ENCODE measurements at regions not wholly inside any gene's neighbourhood (a gene's known extent, or its start where the extent isn't known, plus 50 kb on each side); places are given as distances from the start of the nearest gene placed in this dataset.

DNA sequence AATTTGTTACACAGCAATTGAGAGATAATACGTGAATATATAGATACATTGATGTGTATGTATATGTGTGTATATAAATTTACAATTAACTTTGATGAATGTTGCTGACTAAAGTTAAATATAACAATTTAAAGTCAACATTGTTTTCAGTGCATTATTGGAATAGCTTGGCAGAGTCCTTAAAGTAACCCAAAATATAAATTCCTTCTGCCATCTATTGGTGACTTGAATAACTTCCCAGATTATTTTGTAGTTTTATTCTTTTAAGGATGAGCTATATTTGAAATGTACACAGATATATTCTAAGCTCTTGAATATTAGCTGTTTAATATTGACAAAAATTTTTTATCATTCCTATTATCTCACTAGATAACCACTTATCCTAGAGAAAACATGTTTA lies 298.2 kb upstream of the FSTL5 start:
- Histone ChIP-seq H3K4me3 (ENCODE audit: low read depth in 1 of 3, low read length in 3 of 3) (no peak overlapping the region), H3K27me3 (ENCODE audit: control insufficient read depth in 4 of 4, insufficient read depth in 4 of 4, low read length in 3 of 4) (peaks cover 0 to 3% (median 0%) of the 10 kb centered on the region in 4 donors), H3K4me1 (ENCODE audit: control insufficient read depth in 4 of 4, insufficient read depth in 4 of 4, low read length in 3 of 4) (no peaks in the 10 kb centered on the region), H3K9me3 (ENCODE audit: control insufficient read depth in 4 of 4, low read length in 3 of 4) (no peaks in the 10 kb centered on the region), H3K27ac (ENCODE audit: low read depth in 1 of 2, low read length in 2 of 2) (no peak overlapping the region), H3K9ac (ENCODE audit: low read depth in 1 of 2, low read length in 2 of 2) (no peak overlapping the region), H3K36me3 (ENCODE audit: control insufficient read depth in 4 of 4, insufficient read depth in 3 of 4, low read depth in 1 of 4, low read length in 3 of 4) (no peaks in the 10 kb centered on the region)
- WGBS, result 49% methylated on average over 1 of the region's 1 CpG
- no peak for DNase-seq (ENCODE audit: low spot score)
- TF ChIP-seq RAD21 (IDR thresholded peaks at IDR 0.05), result peak; percentile 16 to 62
- no peak for TF ChIP-seq FOXA2 (IDR thresholded peaks at IDR 0.05)
- no peak for TF ChIP-seq GABPA (IDR thresholded peaks at IDR 0.05 in 1 of 2, conservative IDR thresholded peaks at IDR 0.05 in 1 of 2)
- TF ChIP-seq REST (IDR thresholded peaks at IDR 0.05), result no peak
- no peak for TF ChIP-seq HNF4G (IDR thresholded peaks at IDR 0.05)

- H3K27ac ChIP-seq (ENCODE audit: low read depth in 1 of 2, low read length in 2 of 2), result no peak overlapping the region
- no peaks in the 10 kb centered on the region for H3K36me3 ChIP-seq (ENCODE audit: control insufficient read depth in 4 of 4, insufficient read depth in 3 of 4, low read depth in 1 of 4, low read length in 3 of 4)
- peaks cover 0 to 3% (median 0%) of the 10 kb centered on the region in 4 donors for H3K27me3 ChIP-seq (ENCODE audit: control insufficient read depth in 4 of 4, insufficient read depth in 4 of 4, low read length in 3 of 4)
- H3K9me3 ChIP-seq (ENCODE audit: control insufficient read depth in 4 of 4, low read length in 3 of 4), result no peaks in the 10 kb centered on the region
- H3K9ac ChIP-seq (ENCODE audit: low read depth in 1 of 2, low read length in 2 of 2), result no peak overlapping the region
- TF ChIP-seq ATF3 (IDR thresholded peaks at IDR 0.05) (no peak), GABPA (IDR thresholded peaks at IDR 0.05 in 1 of 2, conservative IDR thresholded peaks at IDR 0.05 in 1 of 2) (no peak), RAD21 (IDR thresholded peaks at IDR 0.05) (no peak), YY1 (IDR thresholded peaks at IDR 0.05) (no peak), HNF4G (IDR thresholded peaks at IDR 0.05) (no peak), FOXA1 (IDR thresholded peaks at IDR 0.05) (no peak)
- TF ChIP-seq, protein P1, sequence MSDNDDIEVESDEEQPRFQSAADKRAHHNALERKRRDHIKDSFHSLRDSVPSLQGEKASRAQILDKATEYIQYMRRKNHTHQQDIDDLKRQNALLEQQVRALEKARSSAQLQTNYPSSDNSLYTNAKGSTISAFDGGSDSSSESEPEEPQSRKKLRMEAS (IDR thresholded peaks at IDR 0.05), result no peak
- no peaks in the 10 kb centered on the region for H3K4me1 ChIP-seq (ENCODE audit: control insufficient read depth in 4 of 4, insufficient read depth in 4 of 4, low read length in 3 of 4)
- 73% methylated on average over 6 of the region's 6 CpGs for WGBS
- no peak for DNase-seq (ENCODE audit: low spot score)
- H3K4me3 ChIP-seq (ENCODE audit: low read depth in 1 of 3, low read length in 3 of 3), result no peak overlapping the region
Measured at GRCh38 chr4:162458051-162458450, 294.3 kb upstream of the FSTL5 start.

DNA sequence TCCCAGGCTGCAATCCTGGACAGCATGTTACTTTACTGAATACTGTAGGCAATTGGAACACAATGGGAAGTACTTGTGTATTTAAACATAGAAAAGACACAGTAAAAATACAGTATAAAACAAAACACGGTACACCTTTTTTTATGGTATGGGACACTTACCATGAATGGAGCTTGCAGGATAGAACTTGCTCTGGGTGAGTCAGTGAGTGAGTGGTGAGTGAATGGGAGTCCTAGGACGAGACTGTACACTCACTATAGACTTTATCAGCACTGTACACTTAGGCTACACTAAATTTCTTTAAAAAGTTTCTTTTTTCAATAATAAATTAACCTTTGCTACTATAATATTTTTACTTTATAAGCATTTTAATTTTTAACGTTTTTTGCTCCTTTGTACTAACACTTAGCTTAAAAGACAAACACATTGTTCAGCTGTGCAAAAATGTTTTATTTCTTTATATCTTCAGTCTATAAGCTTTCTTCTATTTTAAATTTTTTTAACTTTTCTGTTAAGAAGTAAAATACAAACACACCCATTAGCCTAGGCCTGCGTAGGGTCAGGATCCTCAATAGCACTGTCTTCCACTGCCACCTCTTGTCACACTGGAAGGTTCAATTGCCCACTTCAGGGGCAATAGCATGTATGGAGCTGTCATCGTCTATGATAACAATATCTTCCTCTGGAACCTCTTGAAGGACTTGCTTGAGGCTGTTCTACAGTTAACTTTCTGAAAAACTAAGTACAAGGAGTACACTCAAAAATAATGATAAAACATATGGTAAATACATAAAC lies 293.5 kb upstream of the FSTL5 start:
- WGBS, result 78% methylated on average over 5 of the region's 5 CpGs
- H3K27me3 ChIP-seq (ENCODE audit: control insufficient read depth in 4 of 4, insufficient read depth in 4 of 4, low read length in 3 of 4), result peaks cover 0 to 3% (median 0%) of the 10 kb centered on the region in 4 donors
- H3K36me3 ChIP-seq (ENCODE audit: control insufficient read depth in 4 of 4, insufficient read depth in 3 of 4, low read depth in 1 of 4, low read length in 3 of 4), result no peaks in the 10 kb centered on the region
- no peak overlapping the region for H3K4me3 ChIP-seq (ENCODE audit: low read depth in 1 of 3, low read length in 3 of 3)
- H3K27ac ChIP-seq (ENCODE audit: low read depth in 1 of 2, low read length in 2 of 2), result no peak overlapping the region
- H3K9me3 ChIP-seq (ENCODE audit: control insufficient read depth in 4 of 4, low read length in 3 of 4), result no peaks in the 10 kb centered on the region
- DNase-seq (ENCODE audit: low spot score), result no peak
- H3K9ac ChIP-seq (ENCODE audit: low read depth in 1 of 2, low read length in 2 of 2), result no peak overlapping the region
- no peaks in the 10 kb centered on the region for H3K4me1 ChIP-seq (ENCODE audit: control insufficient read depth in 4 of 4, insufficient read depth in 4 of 4, low read length in 3 of 4)
- TF ChIP-seq FOXA2 (IDR thresholded peaks at IDR 0.05), result no peak
- TF ChIP-seq, protein P2, sequence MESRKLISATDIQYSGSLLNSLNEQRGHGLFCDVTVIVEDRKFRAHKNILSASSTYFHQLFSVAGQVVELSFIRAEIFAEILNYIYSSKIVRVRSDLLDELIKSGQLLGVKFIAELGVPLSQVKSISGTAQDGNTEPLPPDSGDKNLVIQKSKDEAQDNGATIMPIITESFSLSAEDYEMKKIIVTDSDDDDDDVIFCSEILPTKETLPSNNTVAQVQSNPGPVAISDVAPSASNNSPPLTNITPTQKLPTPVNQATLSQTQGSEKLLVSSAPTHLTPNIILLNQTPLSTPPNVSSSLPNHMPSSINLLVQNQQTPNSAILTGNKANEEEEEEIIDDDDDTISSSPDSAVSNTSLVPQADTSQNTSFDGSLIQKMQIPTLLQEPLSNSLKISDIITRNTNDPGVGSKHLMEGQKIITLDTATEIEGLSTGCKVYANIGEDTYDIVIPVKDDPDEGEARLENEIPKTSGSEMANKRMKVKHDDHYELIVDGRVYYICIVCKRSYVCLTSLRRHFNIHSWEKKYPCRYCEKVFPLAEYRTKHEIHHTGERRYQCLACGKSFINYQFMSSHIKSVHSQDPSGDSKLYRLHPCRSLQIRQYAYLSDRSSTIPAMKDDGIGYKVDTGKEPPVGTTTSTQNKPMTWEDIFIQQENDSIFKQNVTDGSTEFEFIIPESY (IDR thresholded peaks at IDR 0.05), result no peak
- TF ChIP-seq SP1 (IDR thresholded peaks at IDR 0.05), result no peak
- TF ChIP-seq RAD21 (IDR thresholded peaks at IDR 0.05), result no peak
- TF ChIP-seq RXRA (IDR thresholded peaks at IDR 0.05), result no peak
- TF ChIP-seq, protein P1 (IDR thresholded peaks at IDR 0.05), result no peak
- no peak for TF ChIP-seq REST (IDR thresholded peaks at IDR 0.05)
- no peak for TF ChIP-seq NR2F2 (IDR thresholded peaks at IDR 0.05)
- TF ChIP-seq CTCF (IDR thresholded peaks at IDR 0.05; ENCODE audit: low read depth, low read length, missing input control), result no peak

Data from liver (tissue), 8 donors.